ENCODE measurements at regions not wholly inside any gene's neighbourhood (a gene's known extent, or its start where the extent isn't known, plus 50 kb on each side); places are given as distances from the start of the nearest gene placed in this dataset.

- TF ChIP-seq, protein P1, sequence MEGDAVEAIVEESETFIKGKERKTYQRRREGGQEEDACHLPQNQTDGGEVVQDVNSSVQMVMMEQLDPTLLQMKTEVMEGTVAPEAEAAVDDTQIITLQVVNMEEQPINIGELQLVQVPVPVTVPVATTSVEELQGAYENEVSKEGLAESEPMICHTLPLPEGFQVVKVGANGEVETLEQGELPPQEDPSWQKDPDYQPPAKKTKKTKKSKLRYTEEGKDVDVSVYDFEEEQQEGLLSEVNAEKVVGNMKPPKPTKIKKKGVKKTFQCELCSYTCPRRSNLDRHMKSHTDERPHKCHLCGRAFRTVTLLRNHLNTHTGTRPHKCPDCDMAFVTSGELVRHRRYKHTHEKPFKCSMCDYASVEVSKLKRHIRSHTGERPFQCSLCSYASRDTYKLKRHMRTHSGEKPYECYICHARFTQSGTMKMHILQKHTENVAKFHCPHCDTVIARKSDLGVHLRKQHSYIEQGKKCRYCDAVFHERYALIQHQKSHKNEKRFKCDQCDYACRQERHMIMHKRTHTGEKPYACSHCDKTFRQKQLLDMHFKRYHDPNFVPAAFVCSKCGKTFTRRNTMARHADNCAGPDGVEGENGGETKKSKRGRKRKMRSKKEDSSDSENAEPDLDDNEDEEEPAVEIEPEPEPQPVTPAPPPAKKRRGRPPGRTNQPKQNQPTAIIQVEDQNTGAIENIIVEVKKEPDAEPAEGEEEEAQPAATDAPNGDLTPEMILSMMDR (IDR thresholded peaks at IDR 0.05): no peak
- no peak for TF ChIP-seq POLR2A (IDR thresholded peaks at IDR 0.05)
Observed at GRCh38 chr19:29393915-29394460, 131.8 kb upstream of the VSTM2B start.

Measured in right lobe of liver (tissue), 4 donors.